KBM-7 (cell line): ENCODE measurements at regions not wholly inside any gene's neighbourhood (a gene's known extent, or its start where the extent isn't known, plus 50 kb on each side); places are given as distances from the start of the nearest gene placed in this dataset.

Source experiments
- DNase-seq: peaks from one replicate; pipeline ENCODE4 v3.0.0-alpha.2; 2015
- in situ Hi-C: fragments of 300-500 bp; cut with MboI; formaldehyde crosslinking; loops from 2 replicates; pipeline ENCODE4 v1.14.3; 2020; ENCODE audit warnings: low sequenced_read_pairs, low pct_unique_long_range_greater_than_20kb, mixed read lengths

DNA sequence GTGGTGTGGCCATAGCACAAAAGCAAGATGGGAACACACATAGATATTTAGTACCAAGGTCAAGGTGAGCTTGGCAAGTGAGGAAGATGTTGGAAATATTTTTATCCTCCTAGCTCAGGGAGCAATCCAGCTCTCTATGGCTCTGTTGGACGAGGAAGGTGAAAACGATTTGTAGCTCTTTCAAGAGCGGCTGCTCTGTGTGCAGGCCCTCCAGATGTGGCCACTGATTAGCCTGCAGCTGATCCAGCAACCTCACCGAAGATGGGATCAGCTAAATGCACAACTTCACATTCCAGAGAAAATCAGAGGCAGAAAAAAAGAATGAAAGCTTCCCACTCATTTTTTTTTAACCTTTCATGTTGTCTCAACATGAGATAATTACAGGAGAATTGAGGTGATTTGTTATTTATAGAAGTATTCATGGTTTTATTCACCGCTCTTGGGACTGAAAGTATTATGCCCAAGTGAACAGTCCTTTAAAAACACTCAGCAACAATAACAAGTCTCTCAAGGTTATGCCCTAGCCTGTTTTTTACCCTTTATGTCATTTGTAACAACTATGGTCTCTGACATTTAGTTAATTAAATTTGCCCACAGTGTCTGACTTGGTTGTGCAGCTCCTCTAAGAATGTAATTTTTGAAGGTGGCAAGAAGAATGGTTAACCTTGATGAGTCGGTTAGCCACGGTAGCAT, 213.6 kb upstream of the ADARB2 start:
- in situ Hi-C loops = no loop called here
- DNase-seq = no peak

DNA sequence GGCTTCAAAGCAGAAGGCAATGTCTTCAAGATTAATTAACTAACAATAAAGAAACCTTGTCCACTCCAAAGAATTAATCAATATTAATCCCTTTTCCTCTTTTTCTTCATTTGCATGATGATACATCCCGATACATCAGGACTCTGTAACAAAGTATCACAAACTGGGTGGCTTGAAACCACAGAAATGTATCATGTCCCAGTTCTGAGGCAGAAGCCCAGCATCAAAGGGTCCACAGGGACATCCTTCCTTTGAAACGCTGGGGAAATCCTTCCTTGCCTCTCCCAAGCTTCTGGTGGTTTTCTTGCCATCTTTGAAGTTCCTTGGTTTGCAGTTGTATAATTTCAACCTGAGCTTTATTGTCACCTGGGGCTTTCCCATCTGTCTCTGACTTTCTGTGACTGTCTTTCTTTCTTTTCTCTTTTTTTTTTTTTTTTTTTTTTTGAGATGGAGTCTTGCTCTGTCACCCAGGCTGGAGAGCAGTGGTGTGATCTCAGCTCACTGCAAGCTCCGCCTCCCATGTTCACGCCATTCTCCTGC, 210.2 kb upstream of the ADARB2 start:
- DNase-seq = no peak
- in situ Hi-C loops = no loop called here

DNA sequence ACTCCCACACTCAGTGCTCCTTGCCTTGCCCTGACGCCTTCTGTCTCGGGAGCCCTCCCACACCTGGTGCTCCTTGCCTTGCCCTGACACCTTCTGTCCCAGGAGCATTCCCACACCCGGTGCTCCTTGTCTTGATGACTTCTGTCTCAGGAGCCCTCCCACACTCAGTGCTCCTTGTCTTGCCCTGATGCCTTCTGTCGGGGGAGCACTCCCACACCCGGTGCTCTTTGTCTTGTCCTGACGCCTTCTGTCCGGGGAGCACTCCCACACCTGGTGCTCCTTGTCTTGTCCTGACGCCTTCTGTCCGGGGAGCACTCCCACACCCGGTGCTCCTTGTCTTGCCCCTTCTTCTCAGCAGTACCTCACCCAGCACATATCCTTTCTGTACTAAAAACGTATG, 207.2 kb upstream of the ADARB2 start:
- in situ Hi-C loops = no loop called here
- DNase-seq = no peak

DNA sequence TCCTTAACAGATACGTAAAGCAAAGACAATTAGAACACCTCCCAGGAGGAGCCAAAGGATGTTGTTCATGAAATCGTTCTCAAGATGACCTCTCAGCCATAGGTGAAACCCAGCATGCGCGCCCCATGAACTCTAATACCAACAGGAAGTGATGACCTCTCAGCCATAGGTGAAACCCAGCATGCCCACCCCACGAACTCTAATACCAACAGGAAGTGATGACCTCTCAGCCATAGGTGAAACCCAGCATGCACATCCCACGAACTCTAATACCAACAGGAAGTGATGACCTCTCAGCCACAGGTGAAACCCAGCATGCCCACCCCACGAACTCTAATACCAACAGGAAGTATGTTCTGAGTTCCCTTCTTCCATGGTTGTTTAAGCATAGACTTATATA, 205.2 kb upstream of the ADARB2 start:
- in situ Hi-C loops = no loop called here
- DNase-seq = no peak

DNA sequence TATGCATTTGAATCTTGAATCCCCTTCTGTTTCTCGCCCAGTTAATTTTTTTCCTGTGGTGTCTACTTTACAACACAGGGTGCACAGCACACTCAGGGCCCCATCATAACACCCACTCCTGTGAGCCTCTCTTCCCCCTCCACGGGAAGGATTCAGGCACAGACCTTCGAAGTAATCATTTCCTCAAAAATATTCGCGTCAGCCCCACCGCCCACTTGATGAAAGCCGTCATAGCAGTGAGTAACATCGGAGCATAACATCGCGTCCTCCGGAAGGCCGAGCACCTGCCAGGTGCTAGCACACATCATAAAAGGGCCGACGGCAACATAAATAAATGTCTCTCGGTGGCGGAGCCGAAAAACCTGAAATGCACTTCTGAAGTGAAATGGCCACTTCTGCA, 201.7 kb upstream of the ADARB2 start:
- no peak for DNase-seq
- in situ Hi-C loops = no loop called here

DNA sequence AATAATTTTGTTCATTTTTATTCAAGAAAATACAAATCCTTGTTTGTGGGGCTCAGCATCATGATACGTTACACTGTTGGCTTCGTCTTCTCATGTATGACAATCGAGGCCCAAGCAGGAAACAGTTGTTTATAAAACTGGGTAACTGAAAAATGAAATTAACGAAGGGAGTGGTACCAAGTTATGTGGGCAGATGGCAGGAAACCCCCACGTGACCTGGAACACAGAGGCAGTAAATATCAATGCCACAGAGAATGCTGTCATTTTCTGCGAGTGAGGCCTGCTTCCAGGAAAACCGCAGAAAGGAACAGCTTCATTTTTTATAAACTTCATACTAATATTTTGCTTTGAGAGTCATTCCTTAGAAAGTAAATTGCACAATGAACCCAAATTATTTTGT, 201.0 kb upstream of the ADARB2 start:
- DNase-seq = no peak
- in situ Hi-C loops = no loop called here

DNA sequence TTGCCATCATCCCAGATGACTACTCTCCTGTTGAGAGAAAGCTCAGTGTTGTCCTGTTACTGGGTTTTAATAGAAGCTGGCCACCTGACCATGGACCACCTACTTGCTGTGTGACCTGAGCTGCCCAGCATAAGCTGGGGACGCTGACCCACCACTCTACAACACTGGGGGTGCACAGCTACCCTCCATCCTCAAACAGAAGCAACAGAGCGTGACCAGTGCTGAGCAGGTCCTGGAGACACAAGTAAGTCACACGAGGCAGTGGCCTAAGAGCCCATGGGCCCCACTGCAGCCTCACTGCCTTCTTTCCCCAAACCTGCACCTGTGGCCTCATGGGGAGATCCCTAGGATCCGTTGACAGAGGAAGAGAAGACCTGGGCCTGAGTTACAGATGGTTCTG, 198.6 kb upstream of the ADARB2 start:
- in situ Hi-C loops = no loop called here
- no peak for DNase-seq

DNA sequence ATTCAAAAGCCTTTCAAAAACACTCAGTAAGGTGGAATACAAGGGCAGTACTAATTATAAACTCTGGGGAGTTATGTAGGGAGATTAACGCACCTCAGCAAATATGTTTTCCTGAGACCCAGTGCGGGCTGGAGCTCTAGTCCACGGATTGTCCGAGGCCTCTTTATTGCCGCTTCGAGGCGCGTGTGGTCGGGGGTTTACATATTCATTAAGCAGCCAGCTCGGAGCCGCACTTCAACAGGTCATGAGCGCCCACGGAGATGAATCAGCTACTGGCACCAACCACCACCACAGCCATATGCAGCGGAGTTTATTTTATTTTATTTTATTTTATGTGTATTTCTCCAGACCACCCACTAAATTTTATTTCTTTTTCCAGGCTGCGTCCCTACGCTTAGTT, 195.9 kb upstream of the ADARB2 start:
- no peak for DNase-seq
- in situ Hi-C loops = no loop called here

DNA sequence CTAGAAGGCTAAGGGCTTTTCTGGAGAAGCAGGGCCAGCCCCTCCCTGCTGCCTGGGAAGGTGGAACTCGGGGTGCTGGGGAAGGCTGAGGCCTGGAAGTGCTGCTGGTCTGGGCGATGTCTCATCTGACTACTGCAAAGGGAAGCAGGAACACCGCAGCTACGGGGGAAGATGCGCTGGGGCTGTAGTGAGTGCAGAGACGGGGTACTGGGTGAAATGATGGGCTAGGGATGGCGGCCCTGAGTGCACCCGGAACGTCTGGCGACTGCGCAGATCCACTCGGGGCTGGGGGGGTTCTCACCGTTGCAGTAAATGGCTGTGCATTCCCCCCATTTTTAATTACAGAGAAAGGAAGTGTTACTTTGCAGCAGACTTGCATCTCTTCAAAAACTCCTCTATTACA, 195.4 kb upstream of the ADARB2 start:
- in situ Hi-C loops = no loop called here
- DNase-seq = no peak

DNA sequence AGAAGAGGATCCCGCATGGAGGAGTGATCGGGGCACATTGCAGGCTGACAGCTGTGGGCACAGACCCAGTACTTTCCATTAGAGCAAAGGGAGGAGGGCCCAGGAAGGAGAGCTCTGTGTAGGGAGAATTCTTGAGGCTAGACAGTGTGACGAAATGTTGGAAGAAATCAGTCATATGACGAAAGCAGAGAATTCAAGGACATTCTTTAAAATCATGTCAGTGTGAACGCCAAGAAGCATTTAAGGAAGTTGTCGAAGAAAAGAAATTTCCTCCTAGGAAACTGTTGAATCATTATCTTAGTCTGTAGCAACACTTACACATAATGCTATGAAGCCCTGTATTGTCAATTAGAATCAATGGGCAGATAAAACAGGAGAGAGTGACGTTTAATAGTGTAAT, 191.3 kb upstream of the ADARB2 start:
- DNase-seq = no peak
- in situ Hi-C loops = no loop called here

DNA sequence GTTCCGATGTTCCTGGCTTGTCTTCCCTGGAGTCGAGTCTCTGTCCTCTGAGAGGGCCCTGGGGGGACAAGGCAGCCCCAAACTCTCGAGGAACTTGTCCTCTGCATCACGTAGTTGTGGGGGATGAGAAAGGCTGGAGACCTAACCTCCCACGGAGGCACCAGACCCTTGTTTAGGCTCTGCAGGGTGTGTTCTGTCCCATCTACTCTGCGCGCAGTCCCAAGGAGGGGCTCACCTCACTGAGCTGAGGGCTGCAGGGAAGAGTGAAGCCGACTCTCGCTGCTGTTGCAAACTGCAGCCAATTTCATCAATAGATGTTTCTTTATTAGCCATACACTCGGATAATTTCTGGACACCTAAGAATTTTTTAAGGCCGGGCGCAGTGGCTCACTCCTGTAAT, 186.7 kb upstream of the ADARB2 start:
- no peak for DNase-seq
- in situ Hi-C loops = no loop called here

DNA sequence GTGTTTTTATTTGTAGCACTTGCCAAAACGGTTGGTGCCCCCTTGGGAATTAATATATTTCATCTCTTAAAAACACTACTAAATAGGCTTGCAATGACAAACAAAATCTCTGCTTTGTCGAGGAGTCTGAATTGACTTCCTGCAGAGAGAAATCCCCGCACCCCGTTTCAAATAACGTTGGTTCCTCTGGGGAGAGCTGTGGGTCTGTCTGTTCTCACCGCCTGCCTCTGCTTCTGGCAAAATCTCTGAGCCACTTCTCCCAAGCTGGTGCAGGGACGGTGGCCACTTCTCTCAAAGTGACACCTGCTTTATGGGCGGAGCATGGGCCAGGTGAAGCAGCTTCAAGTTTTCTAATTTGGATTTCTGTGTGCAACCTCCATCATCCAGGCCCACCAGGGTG, 186.3 kb upstream of the ADARB2 start:
- in situ Hi-C loops = no loop called here
- DNase-seq = no peak

DNA sequence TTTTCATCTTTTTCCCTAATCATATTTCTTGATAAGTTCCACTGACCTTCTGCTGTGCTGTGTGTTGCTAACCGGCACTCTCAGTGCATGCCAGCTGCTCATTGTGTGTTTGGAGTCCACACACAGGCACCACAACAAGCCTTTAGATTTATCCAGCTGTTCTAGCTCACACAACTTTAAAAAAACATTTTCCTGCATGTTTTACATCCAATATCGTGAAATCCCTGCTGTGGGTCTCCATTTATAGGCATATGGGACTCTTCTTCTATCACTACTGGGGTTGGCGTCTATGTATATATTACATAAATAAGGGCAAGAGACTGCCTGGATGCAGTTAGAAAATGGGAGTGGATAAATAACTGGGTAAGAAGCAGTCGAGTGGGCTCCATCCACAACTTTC, 183.6 kb upstream of the ADARB2 start:
- in situ Hi-C loops = no loop called here
- DNase-seq = no peak

DNA sequence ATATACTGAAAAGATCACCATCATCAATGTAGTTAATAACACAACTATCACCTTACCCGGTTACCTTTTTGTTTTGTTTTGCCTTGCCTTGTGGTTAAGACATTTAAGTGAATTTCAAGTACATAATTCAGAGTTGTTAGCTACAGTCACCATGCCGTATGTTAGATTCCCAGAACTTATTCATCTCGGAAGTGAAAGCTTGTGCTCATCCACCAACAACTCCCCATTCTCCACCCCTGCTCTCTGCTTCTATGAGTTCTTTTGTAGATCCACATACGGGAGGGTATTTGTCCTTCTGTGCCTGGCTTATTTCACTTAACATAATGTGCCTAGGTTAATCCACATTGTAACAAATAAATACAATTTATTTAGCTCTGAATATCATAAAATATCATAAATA, 182.8 kb upstream of the ADARB2 start:
- in situ Hi-C loops = no loop called here
- DNase-seq = no peak

DNA sequence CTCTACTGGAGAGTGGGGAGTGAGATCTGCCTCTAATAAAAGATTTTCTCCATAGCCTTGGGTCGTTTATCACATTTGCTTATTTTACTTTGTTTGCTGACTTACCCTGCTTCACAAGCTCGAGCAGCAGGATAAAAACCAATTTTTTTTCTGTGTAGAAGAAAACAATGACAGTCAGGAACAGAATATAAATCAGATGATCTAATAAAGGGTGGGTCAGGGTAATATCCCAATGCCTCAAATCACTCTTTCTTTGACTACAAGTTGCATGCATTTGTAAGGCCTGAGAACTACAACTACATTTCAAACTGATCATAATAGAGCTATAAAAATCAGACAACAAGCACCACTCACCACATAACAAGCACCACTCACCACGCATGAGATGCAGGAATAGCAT, 174.4 kb upstream of the ADARB2 start:
- no peak for DNase-seq
- in situ Hi-C loops = no loop called here

DNA sequence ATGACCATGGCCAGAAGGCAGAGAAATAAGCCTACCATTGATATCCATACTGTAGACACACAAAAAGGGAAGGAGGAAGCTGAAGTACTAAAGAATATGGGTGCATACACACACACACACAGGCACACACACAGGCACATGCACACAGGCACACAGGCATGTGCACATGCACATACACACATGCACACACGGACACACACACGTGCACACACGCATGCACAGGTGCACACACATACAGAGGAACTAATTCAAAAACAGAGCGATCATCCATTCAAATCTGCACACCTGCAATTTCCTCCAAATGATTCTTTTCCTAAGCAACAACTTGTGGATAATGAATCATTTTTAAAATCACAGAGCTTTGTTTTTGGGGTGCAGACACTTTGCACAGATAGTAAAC, 166.7 kb upstream of the ADARB2 start:
- in situ Hi-C loops = no loop called here
- DNase-seq = no peak

DNA sequence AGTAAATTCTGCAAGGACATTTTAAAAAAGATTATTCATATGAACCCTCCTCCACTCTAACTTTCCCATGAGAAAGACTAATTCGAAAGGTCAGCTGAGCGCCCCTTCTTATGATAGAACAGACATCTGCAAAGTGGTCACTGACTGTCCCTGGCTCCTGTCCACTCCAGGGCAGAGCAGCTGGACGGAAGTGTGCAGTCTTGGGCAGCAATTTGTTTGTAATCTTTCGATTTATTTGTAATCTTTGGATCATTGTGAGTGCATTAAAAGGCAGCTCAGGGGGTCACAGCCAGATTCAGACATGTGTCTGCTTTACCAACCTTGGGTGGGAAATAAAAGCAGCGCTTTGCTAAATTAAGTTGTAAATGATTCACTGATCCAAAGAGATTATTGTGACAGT, 158.8 kb upstream of the ADARB2 start:
- DNase-seq = no peak
- in situ Hi-C loops = no loop called here

DNA sequence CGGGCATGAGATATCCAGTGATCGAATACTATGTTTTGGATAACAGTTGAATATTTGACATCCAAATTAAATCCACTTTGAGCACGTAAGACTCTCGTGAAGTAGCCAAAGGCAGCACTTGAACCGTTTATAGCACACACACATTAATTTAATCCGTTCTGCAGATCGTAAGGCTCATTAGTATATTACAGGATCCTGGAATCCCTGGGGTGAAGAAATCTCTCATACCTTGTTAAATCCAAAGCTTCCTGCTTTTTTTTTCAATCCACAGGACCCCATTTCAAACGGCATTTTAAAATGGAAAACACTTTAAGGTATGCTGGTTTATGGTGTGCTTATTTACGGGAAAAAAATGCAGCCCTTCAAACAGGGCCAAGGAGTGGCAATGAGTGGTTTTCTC, 158.4 kb upstream of the ADARB2 start:
- no peak for DNase-seq
- in situ Hi-C loops = no loop called here

DNA sequence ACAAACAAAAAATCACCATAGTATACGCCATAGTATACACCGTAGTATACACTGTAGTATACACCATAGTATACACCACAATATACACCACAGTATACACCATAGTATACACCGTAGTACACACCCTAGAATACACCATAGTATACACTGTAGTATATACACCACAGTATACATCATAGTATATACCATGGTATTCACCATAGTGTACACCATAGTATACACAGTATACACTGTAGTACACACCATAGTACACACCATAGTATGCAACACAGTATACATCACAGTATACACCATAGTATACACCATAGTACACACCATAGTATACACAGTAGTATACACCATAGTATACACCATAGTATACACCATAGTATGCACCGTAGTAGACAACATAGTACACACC, 157.6 kb upstream of the ADARB2 start:
- DNase-seq = no peak
- in situ Hi-C loops = no loop called here

DNA sequence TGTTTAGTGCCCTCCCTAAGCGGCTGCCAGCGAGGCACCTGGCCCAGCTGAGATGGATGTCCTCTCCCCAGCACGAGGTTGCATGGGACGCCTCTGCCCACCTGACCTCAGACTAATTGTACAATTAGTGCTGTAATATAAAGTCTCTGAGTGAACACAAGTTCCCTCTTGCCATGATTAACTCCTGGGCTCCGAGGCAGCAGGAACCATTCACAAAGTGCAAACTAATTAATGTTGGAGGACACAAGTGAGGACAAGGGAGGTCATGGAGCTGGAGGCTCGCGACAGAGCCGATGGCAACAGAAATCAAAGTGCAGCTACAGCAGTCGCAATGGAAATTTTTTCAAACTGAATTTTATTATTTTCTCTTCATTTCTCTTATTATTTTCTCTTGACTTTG, 156.6 kb upstream of the ADARB2 start:
- in situ Hi-C loops = no loop called here
- DNase-seq = no peak

DNA sequence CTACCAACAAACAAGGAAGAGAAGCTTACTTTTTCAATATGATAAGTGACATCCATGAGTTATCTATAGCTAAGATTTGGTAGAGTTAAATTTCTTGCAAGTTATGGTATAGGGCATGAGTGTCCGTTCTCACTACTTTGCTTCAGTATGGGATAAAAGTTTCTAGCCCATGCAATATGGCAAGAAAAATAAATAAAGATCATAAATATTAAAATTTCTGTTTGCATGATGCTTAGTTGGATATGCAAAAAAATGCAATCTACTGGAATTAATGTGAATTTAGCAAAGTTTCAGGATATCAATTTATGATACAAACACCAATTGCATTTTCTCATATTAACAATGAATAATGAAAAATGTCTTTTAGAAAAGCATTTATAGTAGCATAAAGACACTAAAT, 148.7 kb upstream of the ADARB2 start:
- no peak for DNase-seq
- in situ Hi-C loops = no loop called here

DNA sequence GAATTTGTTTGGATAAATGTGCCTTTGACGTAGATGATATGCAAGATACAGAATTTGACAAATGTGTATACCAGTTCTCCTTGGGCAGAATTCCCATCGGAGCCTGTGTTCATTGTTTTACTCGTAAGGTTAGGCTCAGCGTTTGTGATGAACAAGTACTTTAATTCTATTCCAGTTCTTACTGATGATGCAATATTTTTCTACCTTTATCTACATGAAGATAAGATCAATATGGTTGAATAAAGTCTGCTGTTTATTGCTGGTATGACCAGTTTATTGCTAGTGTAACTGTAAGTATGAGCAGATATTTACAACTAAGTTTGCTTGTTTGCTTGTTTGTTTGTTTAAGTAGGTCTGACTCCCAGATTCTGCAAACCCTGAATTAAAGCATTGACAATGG, 145.4 kb upstream of the ADARB2 start:
- in situ Hi-C loops = no loop called here
- no peak for DNase-seq
